OCI-LY1 (cell line): ENCODE measurements at regions not wholly inside any gene's neighbourhood (a gene's known extent, or its start where the extent isn't known, plus 50 kb on each side); places are given as distances from the start of the nearest gene placed in this dataset.

ENCODE experiments used
- CTCF ChIP-seq: fragments of 200-600 bp; sonication (generic), shearing (Covaris generic); IDR thresholded peaks from 2 replicates; pipeline ENCODE4 v1.5.1; 2017; ENCODE audit warnings: mild to moderate bottlenecking, antibody characterized with exemption, low read length, moderate library complexity, mixed read lengths
- EZH2 ChIP-seq: fragments of 200-600 bp; sonication (generic), shearing (Covaris generic); IDR thresholded peaks from 2 replicates; pipeline ENCODE4 v1.8.0; 2017; ENCODE audit warnings: borderline replicate concordance, mixed run types, mild to moderate bottlenecking, antibody characterized with exemption, low read length, moderate library complexity, mixed read lengths

GRCh38 chr3:498487-498886 is 301.9 kb downstream of the CHL1 start:
- TF ChIP-seq CTCF (no peak), EZH2 (no peak)
